ENCODE measurements at regions not wholly inside any gene's neighbourhood (a gene's known extent, or its start where the extent isn't known, plus 50 kb on each side); places are given as distances from the start of the nearest gene placed in this dataset.

- intact Hi-C loops (cut with DNase I; ENCODE audit: low total_unique reads): no loop called here
- no peak for DNase-seq
- Histone ChIP-seq H3K9me3 (no peaks in the 10 kb centered on the region), H3K27me3 (no peaks in the 10 kb centered on the region), H3K27ac (no peak overlapping the region), H3K4me3 (no peak overlapping the region), H3K36me3 (no peaks in the 10 kb centered on the region), H3K4me1 (no peaks in the 10 kb centered on the region)
- TF ChIP-seq CTCF (IDR thresholded peaks at IDR 0.05): no peak
These were observed 335.7 kb downstream of the GPR37 start for GRCh38 chr7:124429923-124430322.

GRCh38 chr7:124428781-124429180, 336.8 kb downstream of the GPR37 start:
- Histone ChIP-seq H3K4me1 (no peaks in the 10 kb centered on the region), H3K4me3 (no peak overlapping the region), H3K27ac (no peak overlapping the region), H3K27me3 (no peaks in the 10 kb centered on the region), H3K36me3 (no peaks in the 10 kb centered on the region), H3K9me3 (no peaks in the 10 kb centered on the region)
- intact Hi-C loops (cut with DNase I; ENCODE audit: low total_unique reads): no loop called here
- TF ChIP-seq CTCF (IDR thresholded peaks at IDR 0.05): no peak
- DNase-seq: no peak

GRCh38 chr7:124426621-124427020, 339.0 kb downstream of the GPR37 start:
- Histone ChIP-seq H3K4me3 (no peak overlapping the region), H3K27ac (no peak overlapping the region), H3K9me3 (no peaks in the 10 kb centered on the region), H3K36me3 (no peaks in the 10 kb centered on the region), H3K27me3 (no peaks in the 10 kb centered on the region), H3K4me1 (no peaks in the 10 kb centered on the region)
- DNase-seq: no peak
- intact Hi-C loops (cut with DNase I; ENCODE audit: low total_unique reads): no loop called here
- TF ChIP-seq CTCF (IDR thresholded peaks at IDR 0.05): no peak

- Histone ChIP-seq H3K4me3 (no peak overlapping the region), H3K36me3 (no peaks in the 10 kb centered on the region), H3K9me3 (no peaks in the 10 kb centered on the region), H3K27ac (no peak overlapping the region), H3K27me3 (no peaks in the 10 kb centered on the region), H3K4me1 (no peaks in the 10 kb centered on the region)
- no peak for DNase-seq
- no peak for TF ChIP-seq CTCF (IDR thresholded peaks at IDR 0.05)
- intact Hi-C loops (cut with DNase I; ENCODE audit: low total_unique reads): no loop called here
These were observed 341.7 kb downstream of the GPR37 start for GRCh38 chr7:124423863-124424262.

- Histone ChIP-seq H3K9me3 (no peaks in the 10 kb centered on the region), H3K27ac (no peak overlapping the region), H3K4me3 (no peak overlapping the region), H3K4me1 (no peaks in the 10 kb centered on the region), H3K36me3 (no peaks in the 10 kb centered on the region), H3K27me3 (no peaks in the 10 kb centered on the region)
- no peak for TF ChIP-seq CTCF (IDR thresholded peaks at IDR 0.05)
- intact Hi-C loops (cut with DNase I; ENCODE audit: low total_unique reads): no loop called here
- no peak for DNase-seq
These were observed 343.5 kb downstream of the GPR37 start for GRCh38 chr7:124422081-124422480.

- Histone ChIP-seq H3K27ac (no peak overlapping the region), H3K4me3 (no peak overlapping the region), H3K9me3 (no peaks in the 10 kb centered on the region), H3K4me1 (no peaks in the 10 kb centered on the region), H3K36me3 (no peaks in the 10 kb centered on the region), H3K27me3 (no peaks in the 10 kb centered on the region)
- intact Hi-C loops (cut with DNase I; ENCODE audit: low total_unique reads): no loop called here
- no peak for TF ChIP-seq CTCF (IDR thresholded peaks at IDR 0.05)
- DNase-seq: no peak
These were observed 345.2 kb downstream of the GPR37 start for GRCh38 chr7:124420367-124420766.
